ENCODE measurements at regions not wholly inside any gene's neighbourhood (a gene's known extent, or its start where the extent isn't known, plus 50 kb on each side); places are given as distances from the start of the nearest gene placed in this dataset.
"Not testable (repeated sequence)": the region's sequence is repeated elsewhere in the genome, so short reads cannot be mapped to it uniquely, and the experiment has no call there.

GRCh38 chr9:89675058-89675742, 70.4 kb downstream of the GADD45G start:
- DNase-seq = no peak

DNA sequence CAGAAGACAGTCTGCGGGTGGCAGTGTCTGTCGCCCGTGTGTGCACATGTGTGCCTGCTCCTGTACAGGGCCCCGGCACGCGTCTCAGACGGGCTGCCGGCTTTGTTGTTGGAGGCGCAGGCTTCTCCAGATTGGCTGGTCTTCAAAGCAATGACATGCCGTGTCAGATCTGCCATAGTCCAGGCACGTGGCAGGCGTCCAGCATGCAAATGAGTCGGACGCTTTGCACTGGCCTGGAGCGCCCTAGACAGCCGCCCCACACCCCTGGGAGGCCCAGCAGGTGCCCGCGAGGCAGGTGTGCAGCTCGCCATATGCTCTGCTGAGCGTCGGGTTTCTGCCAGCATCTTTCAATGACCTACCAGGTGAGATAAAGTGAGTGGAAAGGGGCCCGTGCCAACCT, 71.5 kb downstream of the GADD45G start:
- DNase-seq = no peak

GRCh38 chr9:89677702-89678395, 73.0 kb downstream of the GADD45G start:
- no peak for DNase-seq

- no peak for DNase-seq
Observed at GRCh38 chr9:89678396-89679015, 73.7 kb downstream of the GADD45G start.

DNA sequence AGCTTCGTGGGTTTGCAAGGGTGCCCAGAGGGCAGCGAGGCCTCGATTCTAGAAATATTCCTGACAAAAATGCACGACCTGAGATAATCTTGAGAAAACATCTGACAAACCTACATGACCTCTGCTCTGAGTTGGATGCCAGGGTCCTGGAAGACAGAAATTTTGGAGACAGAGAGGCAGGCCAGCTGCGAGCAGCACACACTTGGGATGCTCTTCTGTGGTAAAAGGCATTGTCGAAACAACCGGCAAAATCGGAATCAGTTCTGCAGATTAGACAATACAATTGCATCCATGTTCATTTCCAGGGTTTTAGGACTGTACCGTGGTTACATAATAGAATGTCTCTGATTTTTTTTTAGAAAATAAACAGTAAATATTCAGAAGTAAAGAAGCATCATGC, 74.2 kb downstream of the GADD45G start:
- no peak for DNase-seq

- no peak for DNase-seq
Observed at GRCh38 chr9:89679581-89679980, 74.8 kb downstream of the GADD45G start.

- DNase-seq = no peak
Observed at GRCh38 chr9:89680547-89681467, 76.0 kb downstream of the GADD45G start.

- DNase-seq = not testable (repeated sequence)
Observed at GRCh38 chr9:89681468-89681859, 76.7 kb downstream of the GADD45G start.

GRCh38 chr9:89683626-89684025, 78.8 kb downstream of the GADD45G start:
- no peak for DNase-seq

GRCh38 chr9:89684218-89684617, 79.4 kb downstream of the GADD45G start:
- DNase-seq = no peak

DNA sequence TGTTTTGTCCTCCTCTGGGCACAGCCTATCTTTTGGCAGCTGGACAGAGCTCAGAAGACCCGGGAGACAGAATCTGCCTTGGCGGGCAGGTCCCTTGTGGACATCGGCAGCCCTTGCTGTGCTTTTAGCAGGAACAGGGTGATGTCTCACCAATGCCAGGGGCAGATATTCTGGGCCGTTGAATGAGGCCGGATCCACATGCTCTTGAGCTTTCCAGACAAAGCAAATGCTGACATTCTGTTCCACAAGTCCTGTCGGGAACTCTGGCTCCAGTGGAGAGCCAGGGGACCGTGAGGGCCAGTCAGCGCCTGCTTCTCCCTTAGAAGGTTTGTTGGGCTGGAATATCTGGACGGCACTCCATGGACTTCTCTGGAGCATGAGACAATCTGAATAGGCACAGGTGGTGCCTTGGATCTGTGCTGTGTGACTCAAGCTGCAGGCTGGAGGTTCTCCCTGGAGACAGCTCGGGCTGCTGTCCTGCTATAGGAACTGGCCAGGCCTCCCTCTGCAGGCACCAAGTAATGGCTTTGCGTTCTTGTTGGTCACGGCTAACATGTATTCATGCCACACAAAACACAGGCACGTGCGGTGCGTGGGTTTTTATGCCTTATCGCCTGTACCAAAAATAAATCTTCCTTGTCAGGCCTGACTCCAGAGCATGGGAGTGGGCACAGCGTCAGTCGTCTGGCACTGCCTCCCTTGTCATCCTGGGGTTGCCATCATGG, 80.3 kb downstream of the GADD45G start:
- DNase-seq = no peak

GRCh38 chr9:89685698-89686097, 80.9 kb downstream of the GADD45G start:
- DNase-seq = no peak

- no peak for DNase-seq
Observed at GRCh38 chr9:89686126-89686525, 81.3 kb downstream of the GADD45G start.

GRCh38 chr9:89686621-89687020, 81.8 kb downstream of the GADD45G start:
- no peak for DNase-seq

- no peak for DNase-seq
Observed at GRCh38 chr9:89687188-89687587, 82.4 kb downstream of the GADD45G start.

DNA sequence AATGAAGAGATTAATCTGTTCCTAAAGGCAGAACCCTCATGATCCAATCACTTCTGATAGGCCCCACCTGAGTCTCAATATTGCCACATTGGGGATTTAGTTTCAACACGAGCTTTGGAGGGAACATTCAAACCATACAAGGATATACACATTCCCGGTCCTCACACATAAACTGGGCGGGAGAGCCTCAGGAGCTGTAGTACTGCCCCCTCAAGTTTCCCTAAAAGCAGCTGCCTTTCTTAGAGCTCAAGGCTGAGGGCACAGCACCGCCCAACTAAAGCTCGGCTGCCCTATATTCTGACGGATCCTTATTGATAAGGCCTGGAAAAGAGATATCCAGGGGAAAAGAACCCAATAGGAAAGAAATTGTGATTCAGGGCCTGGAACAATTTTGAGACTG, 83.0 kb downstream of the GADD45G start:
- DNase-seq = no peak

GRCh38 chr9:89689321-89689720, 84.5 kb downstream of the GADD45G start:
- DNase-seq = not testable (repeated sequence)

DNA sequence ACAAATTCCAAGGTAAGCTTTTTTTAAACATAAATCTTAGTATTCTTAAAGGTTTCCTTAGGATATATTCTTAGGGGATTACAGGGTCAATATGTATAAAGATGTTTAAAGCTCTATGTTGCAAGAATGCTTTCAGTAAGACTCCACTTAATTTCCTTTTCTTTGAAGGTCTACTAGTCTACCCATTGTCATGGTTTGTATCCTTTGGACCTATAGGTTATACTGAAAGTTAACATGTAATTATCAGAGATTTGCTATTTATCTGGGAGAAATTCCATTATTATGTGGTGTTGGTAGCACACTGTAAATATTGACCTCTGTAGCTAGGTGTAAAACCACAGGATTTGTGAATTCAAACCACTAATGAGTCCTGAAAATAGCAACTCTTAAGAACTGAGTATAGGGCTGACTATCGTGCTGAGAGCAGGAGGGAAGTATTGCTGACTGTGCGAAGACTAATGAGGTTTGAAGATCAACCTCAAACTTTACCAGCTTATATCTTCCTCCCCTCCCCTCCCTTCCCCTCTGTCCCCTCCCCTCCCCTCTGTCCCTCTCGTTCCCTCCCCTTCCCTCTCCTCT, 85.6 kb downstream of the GADD45G start:
- no peak for DNase-seq

DNA sequence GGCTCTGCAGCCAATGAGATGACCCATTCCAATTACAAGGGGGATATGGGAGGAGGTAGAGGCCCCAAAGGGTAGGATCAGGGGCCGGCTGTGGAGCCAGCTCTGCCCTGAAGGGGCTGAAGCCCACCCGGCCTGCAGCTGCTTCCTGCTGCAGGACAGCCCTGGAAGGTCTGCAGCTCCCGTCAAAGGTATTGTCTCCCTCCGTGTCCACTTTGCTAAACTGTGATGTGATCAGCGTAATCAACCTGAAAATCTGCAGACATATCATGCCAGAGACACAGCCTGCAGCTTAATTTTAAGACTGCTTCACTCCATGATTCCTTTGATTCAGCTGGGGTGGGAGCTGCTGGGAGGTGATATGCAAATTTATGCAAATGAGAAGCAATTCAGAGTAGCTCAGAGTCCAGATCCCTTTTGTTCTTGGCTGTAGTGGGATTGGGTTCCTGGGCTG, 90.7 kb downstream of the GADD45G start:
- DNase-seq = no peak

DNA sequence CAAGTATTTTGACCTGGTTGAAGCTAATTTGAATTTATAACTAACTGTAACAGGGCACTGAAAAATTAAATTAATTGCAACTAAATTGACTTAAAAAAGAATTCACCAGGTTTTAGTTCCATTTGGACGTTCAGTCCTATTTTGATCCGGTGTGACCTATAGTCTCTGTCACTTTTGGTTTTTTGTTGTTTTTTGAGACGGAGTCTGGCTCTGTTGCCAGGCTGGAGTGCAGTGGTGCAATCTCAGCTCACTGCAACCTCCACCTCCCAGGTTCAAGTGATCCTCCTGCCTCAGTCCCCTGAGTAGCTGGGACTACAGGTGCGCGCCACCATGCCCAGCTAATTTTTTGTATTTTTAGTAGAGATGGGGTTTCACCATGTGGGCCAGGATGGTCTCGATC, 91.2 kb downstream of the GADD45G start:
- not testable (repeated sequence) for DNase-seq

GRCh38 chr9:89696780-89697179, 92.0 kb downstream of the GADD45G start:
- DNase-seq = no peak

- no peak for DNase-seq
Observed at GRCh38 chr9:89697553-89697952, 92.7 kb downstream of the GADD45G start.

Measured in activated CD8-positive, alpha-beta memory T cell treated with anti-CD3 and anti-CD28 coated beads for 24 hours (primary cell).